Neuronal stem cell (in vitro differentiated cells): ENCODE measurements at regions not wholly inside any gene's neighbourhood (a gene's known extent, or its start where the extent isn't known, plus 50 kb on each side); places are given as distances from the start of the nearest gene placed in this dataset.

Experiments used
- DNase-seq: peaks from one replicate; pipeline ENCODE4 v3.0.0-alpha.2; 2013; ENCODE audit warnings: low spot score
- H2AFZ ChIP-seq: one replicate; pipeline ENCODE4 v1.6.1; 2013; ENCODE audit warnings: mild to moderate bottlenecking, low read length, inconsistent platforms
- H2AK5ac ChIP-seq: 2 replicates; pipeline ENCODE4 v1.6.1; 2013; ENCODE audit warnings: low read depth, mild to moderate bottlenecking, inconsistent platforms, low read length, moderate library complexity, mixed read lengths
- H2BK120ac ChIP-seq: 2 replicates; pipeline ENCODE4 v1.6.1; 2013; ENCODE audit warnings: low read depth, mild to moderate bottlenecking, inconsistent platforms, low read length, moderate library complexity, mixed read lengths
- H2BK12ac ChIP-seq: one replicate; pipeline ENCODE4 v1.6.1; 2013; ENCODE audit warnings: low read length, inconsistent platforms
- H2BK15ac ChIP-seq: 2 replicates; pipeline ENCODE4 v1.6.1; 2013; ENCODE audit warnings: mild to moderate bottlenecking, low read length, inconsistent platforms, mixed read lengths
- H2BK5ac ChIP-seq: one replicate; pipeline ENCODE4 v1.6.1; 2013; ENCODE audit warnings: inconsistent platforms, mild to moderate bottlenecking, low read length, moderate library complexity
- H3K14ac ChIP-seq: one replicate; pipeline ENCODE4 v1.6.1; 2013; ENCODE audit warnings: low read length, inconsistent platforms
- H3K18ac ChIP-seq: 2 replicates; pipeline ENCODE4 v1.6.1; 2013; ENCODE audit warnings: low read length, inconsistent platforms
- H3K23ac ChIP-seq: 2 replicates; pipeline ENCODE4 v1.6.1; 2013; ENCODE audit warnings: low read depth, mild to moderate bottlenecking, mixed read lengths, low read length, inconsistent platforms; ENCODE audit not compliant: poor library complexity
- H3K27ac ChIP-seq: replicated peaks from 3 replicates; pipeline ENCODE4 v1.5.1; 2013; ENCODE audit warnings: low read length, inconsistent platforms
- H3K27me3 ChIP-seq, 3 experiments: 2 replicates each; pipeline ENCODE4 v1.6.1; 2013; ENCODE audit warnings: low read length in 3 of 3, mild to moderate bottlenecking in 2 of 3, inconsistent platforms in 1 of 3, low read depth in 1 of 3, mixed read lengths in 1 of 3, moderate library complexity in 1 of 3; ENCODE audit not compliant: control insufficient read depth in 3 of 3, insufficient read depth in 3 of 3
- H3K36me3 ChIP-seq, 2 donors: replicated peaks in 1 of 2; 2 replicates each; pipeline ENCODE4 v1.6.1; 2013; ENCODE audit warnings: low read length in 2 of 2; ENCODE audit not compliant: control insufficient read depth in 2 of 2, insufficient read depth in 2 of 2
- H3K4ac ChIP-seq: 2 replicates; pipeline ENCODE4 v1.6.1; 2013; ENCODE audit warnings: inconsistent platforms, mild to moderate bottlenecking, low read length, moderate library complexity
- H3K4me1 ChIP-seq, 2 donors: 1 replicate in 1 of 2; 2 replicates in 1 of 2; pipeline ENCODE4 v1.6.1; 2013; ENCODE audit warnings: low read length in 2 of 2, low read depth in 1 of 2; ENCODE audit not compliant: control insufficient read depth in 2 of 2, insufficient read depth in 1 of 2
- H3K4me2 ChIP-seq: one replicate; pipeline ENCODE4 v1.6.1; 2013; ENCODE audit warnings: mild to moderate bottlenecking, low read length, inconsistent platforms; ENCODE audit not compliant: insufficient read depth, poor library complexity, severe bottlenecking
- H3K4me3 ChIP-seq, 2 donors: 2 replicates each; pipeline ENCODE4 v1.5.1; 2013; ENCODE audit warnings: low read length in 2 of 2, mild to moderate bottlenecking in 2 of 2, inconsistent platforms in 1 of 2, moderate library complexity in 1 of 2
- H3K79me1 ChIP-seq: one replicate; pipeline ENCODE4 v1.6.1; 2013; ENCODE audit warnings: low read depth, mild to moderate bottlenecking, inconsistent platforms, low read length, moderate library complexity
- H3K9ac ChIP-seq: one replicate; pipeline ENCODE4 v1.6.1; 2013; ENCODE audit warnings: mild to moderate bottlenecking, low read depth, low read length, inconsistent platforms; ENCODE audit not compliant: poor library complexity
- H3K9me3 ChIP-seq, 2 donors: replicated peaks in 1 of 2; 2 replicates each; pipeline versions ENCODE3 to v1.6.1; 2013; ENCODE audit warnings: low read length in 2 of 2, mild to moderate bottlenecking in 2 of 2, inconsistent platforms in 1 of 2, low read depth in 1 of 2, mixed read lengths in 1 of 2, moderate library complexity in 1 of 2; ENCODE audit not compliant: control insufficient read depth in 2 of 2, insufficient read depth in 1 of 2
- H4K8ac ChIP-seq: one replicate; pipeline ENCODE4 v1.6.1; 2013; ENCODE audit warnings: low read depth, mild to moderate bottlenecking, inconsistent platforms, low read length, moderate library complexity
- H4K91ac ChIP-seq: one replicate; pipeline ENCODE4 v1.6.1; 2013; ENCODE audit warnings: low read length, low read depth, mild to moderate bottlenecking, inconsistent platforms; ENCODE audit not compliant: poor library complexity
- WGBS, 2 donors: extraction: QIAGEN DNeasy Blood & Tissue Kit; methylation state at CpG; one replicate each; pipeline ENCODE4 v1.1.7; 2013; ENCODE audit warnings: missing lambda C conversion rate in 2 of 2, mixed read lengths in 1 of 2; ENCODE audit not compliant: insufficient read length in 2 of 2, insufficient replicate concordance in 1 of 2; ENCODE audit errors: extremely low coverage in 2 of 2; 5-methylcytosine and 5-hydroxymethylcytosine counted together

DNA sequence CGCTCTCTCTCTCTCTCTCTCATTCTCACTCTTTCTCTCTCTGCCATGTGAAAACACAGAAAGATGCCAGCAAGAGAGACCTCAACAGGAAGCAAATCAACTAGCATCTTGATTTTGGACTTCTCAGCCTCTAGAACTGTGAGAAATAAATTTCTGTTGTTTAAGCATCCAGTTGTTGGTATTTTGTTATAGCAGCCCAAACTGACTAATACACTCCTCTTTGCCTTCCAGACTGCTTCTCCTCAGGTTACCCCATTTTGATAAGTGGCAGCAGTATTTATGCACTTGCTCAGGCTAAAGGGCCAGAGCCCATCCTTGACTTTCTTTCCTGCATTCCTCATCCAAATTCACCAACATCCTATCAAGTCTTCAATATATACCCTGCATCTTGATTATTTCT lies 76.6 kb upstream of the NANOGP8 start:
- no peak for DNase-seq
- no CpG with 5 or more reads among the region's 1 CpG for WGBS, 2 donors
- Histone ChIP-seq H2AK5ac (no peak overlapping the region), H4K91ac (no peak overlapping the region), H3K4me3 (no peak overlapping the region), H3K4me1 (no peaks in the 10 kb centered on the region), H3K18ac (no peak overlapping the region), H3K9ac (no peak overlapping the region), H2AFZ (no peak overlapping the region), H3K9me3 (no peaks in the 10 kb centered on the region), H3K36me3 (no peaks in the 10 kb centered on the region), H3K14ac (no peak overlapping the region), H3K79me1 (no peaks in the 10 kb centered on the region), H3K27ac (no peak overlapping the region), H4K8ac (no peak overlapping the region), H2BK12ac (no peak overlapping the region), H2BK15ac (no peak overlapping the region), H3K4ac (no peak overlapping the region), H3K27me3 (no peaks in the 10 kb centered on the region), H3K23ac (no peak overlapping the region), H2BK5ac (no peak overlapping the region), H2BK120ac (no peak overlapping the region), H3K4me2 (no peak overlapping the region)

DNA sequence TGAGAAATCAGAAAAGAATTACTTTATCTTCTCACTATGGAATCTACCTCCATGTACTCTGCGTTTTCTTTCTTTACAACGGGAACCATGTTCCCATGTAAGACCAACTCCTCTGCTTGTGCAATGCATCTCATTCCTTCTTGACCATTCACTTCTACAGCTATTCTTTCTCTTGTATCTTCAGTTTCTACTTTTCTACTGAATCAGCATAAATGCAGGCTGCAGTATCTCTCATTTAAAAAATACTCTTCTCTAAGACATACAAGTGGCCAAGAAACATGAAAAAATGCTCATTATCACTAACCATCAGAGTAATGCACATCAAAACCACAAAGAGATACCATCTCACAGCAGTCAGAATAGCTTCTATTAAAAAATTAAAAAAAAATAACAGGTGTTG lies 74.1 kb upstream of the NANOGP8 start:
- H2BK5ac ChIP-seq = no peak overlapping the region
- H3K4me2 ChIP-seq = no peak overlapping the region
- no peak overlapping the region for H3K23ac ChIP-seq
- no peaks in the 10 kb centered on the region for H3K4me1 ChIP-seq
- no peak overlapping the region for H4K8ac ChIP-seq
- no peak overlapping the region for H2BK120ac ChIP-seq
- H2BK12ac ChIP-seq = no peak overlapping the region
- H3K27me3 ChIP-seq = no peaks in the 10 kb centered on the region
- H2AFZ ChIP-seq = no peak overlapping the region
- H2AK5ac ChIP-seq = no peak overlapping the region
- no peaks in the 10 kb centered on the region for H3K36me3 ChIP-seq
- no peak overlapping the region for H3K4me3 ChIP-seq
- no peak overlapping the region for H3K27ac ChIP-seq
- H3K9me3 ChIP-seq = no peaks in the 10 kb centered on the region
- no peaks in the 10 kb centered on the region for H3K79me1 ChIP-seq
- no peak overlapping the region for H4K91ac ChIP-seq
- no CpG with 5 or more reads among the region's 2 CpGs for WGBS, 2 donors
- H3K4ac ChIP-seq = no peak overlapping the region
- no peak overlapping the region for H3K14ac ChIP-seq
- no peak overlapping the region for H3K9ac ChIP-seq
- no peak for DNase-seq
- no peak overlapping the region for H3K18ac ChIP-seq
- no peak overlapping the region for H2BK15ac ChIP-seq

DNA sequence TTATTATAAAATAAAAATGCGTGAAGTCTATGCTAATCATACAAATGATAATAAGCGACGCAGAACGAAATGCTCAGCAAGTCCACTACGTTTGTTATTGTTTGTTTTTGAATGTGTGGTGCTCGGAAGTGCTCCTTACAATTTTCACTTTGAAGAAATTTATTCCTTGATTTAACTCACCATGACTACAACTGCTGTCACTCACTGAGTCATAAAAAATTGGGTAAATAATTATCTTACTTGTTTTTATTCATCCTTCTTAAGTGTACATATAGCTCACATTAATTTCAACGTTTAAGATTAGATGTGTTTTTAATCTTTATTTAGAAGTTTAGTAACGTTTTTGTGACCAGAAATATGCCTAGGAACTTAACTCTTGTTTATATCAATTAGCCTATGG lies 66.7 kb upstream of the NANOGP8 start:
- WGBS, 2 donors = no CpG with 5 or more reads among the region's 8 CpGs
- H3K14ac ChIP-seq = no peak overlapping the region

DNA sequence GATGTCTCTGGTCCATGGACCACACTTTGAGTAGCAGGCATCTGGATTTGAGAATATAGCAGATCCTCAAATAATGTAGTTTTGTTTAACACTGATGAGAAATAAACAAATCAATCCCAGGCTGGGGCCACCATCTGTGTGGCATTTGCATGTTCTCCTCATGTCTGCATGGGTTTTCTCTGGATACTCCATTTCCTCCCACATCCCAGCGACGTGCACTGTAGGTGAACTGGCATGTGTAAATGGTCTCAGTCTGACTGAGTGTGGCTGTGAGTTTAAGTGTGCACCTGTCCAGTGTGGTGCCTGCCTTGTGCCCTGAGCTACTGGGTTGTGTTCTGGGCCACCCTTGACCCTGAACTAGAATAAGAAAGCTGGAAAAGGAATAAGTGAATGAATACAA lies 66.3 kb upstream of the NANOGP8 start:
- no peak overlapping the region for H2BK15ac ChIP-seq
- H3K9me3 ChIP-seq = no peaks in the 10 kb centered on the region
- H3K4me3 ChIP-seq = no peak overlapping the region
- no peak overlapping the region for H2BK120ac ChIP-seq
- no peak overlapping the region for H2BK5ac ChIP-seq
- no peaks in the 10 kb centered on the region for H3K4me1 ChIP-seq
- H2AK5ac ChIP-seq = no peak overlapping the region
- H3K14ac ChIP-seq = no peak overlapping the region
- H2BK12ac ChIP-seq = no peak overlapping the region
- H3K27me3 ChIP-seq = no peaks in the 10 kb centered on the region
- no peak overlapping the region for H4K8ac ChIP-seq
- H3K36me3 ChIP-seq = no peaks in the 10 kb centered on the region
- no peak overlapping the region for H4K91ac ChIP-seq
- H2AFZ ChIP-seq = no peak overlapping the region
- no peak overlapping the region for H3K27ac ChIP-seq
- no CpG with 5 or more reads among the region's 2 CpGs for WGBS, 2 donors
- no peak overlapping the region for H3K4ac ChIP-seq
- no peak overlapping the region for H3K9ac ChIP-seq
- H3K23ac ChIP-seq = no peak overlapping the region
- no peak overlapping the region for H3K4me2 ChIP-seq
- DNase-seq = no peak
- no peak overlapping the region for H3K18ac ChIP-seq
- no peaks in the 10 kb centered on the region for H3K79me1 ChIP-seq

More for the DNA sequence above, 66.7 kb upstream of the NANOGP8 start:
- H3K23ac ChIP-seq = no peak overlapping the region
- no peak overlapping the region for H2BK12ac ChIP-seq
- no peak for DNase-seq
- H3K9ac ChIP-seq = no peak overlapping the region
- no peak overlapping the region for H3K4ac ChIP-seq
- H3K27me3 ChIP-seq = no peaks in the 10 kb centered on the region
- H2BK120ac ChIP-seq = no peak overlapping the region
- no peak overlapping the region for H4K91ac ChIP-seq
- H3K27ac ChIP-seq = no peak overlapping the region
- H3K4me1 ChIP-seq = no peaks in the 10 kb centered on the region
- no peak overlapping the region for H2AK5ac ChIP-seq
- H2AFZ ChIP-seq = no peak overlapping the region
- no peak overlapping the region for H4K8ac ChIP-seq
- H3K18ac ChIP-seq = no peak overlapping the region
- no peaks in the 10 kb centered on the region for H3K79me1 ChIP-seq
- no peak overlapping the region for H2BK5ac ChIP-seq
- H3K36me3 ChIP-seq = no peaks in the 10 kb centered on the region
- no peak overlapping the region for H3K4me3 ChIP-seq
- no peaks in the 10 kb centered on the region for H3K9me3 ChIP-seq
- no peak overlapping the region for H2BK15ac ChIP-seq
- no peak overlapping the region for H3K4me2 ChIP-seq
